ENCODE measurements at regions not wholly inside any gene's neighbourhood (a gene's known extent, or its start where the extent isn't known, plus 50 kb on each side); places are given as distances from the start of the nearest gene placed in this dataset.

- H3K27me3 ChIP-seq (ENCODE audit: insufficient read depth, low read length, poor library complexity): no peaks in the 10 kb centered on the region
- no peaks in the 10 kb centered on the region for H3K79me2 ChIP-seq (ENCODE audit: insufficient read depth, low read length)
- no peak overlapping the region for H3K4me3 ChIP-seq (ENCODE audit: low read depth in 1 of 2, low read length in 2 of 2)
- H3K36me3 ChIP-seq (ENCODE audit: insufficient read depth, low read length): no peaks in the 10 kb centered on the region
- no peak overlapping the region for H3K9ac ChIP-seq (ENCODE audit: low read depth, low read length)
- H4K20me1 ChIP-seq (ENCODE audit: insufficient read depth, low read length): no peaks in the 10 kb centered on the region
- H3K27ac ChIP-seq (ENCODE audit: low read length): no peak overlapping the region
- no peak overlapping the region for H2AFZ ChIP-seq (ENCODE audit: low read depth, low read length)
- no peak for ATAC-seq (ENCODE audit: insufficient read depth, low read depth)
- no peaks in the 10 kb centered on the region for H3K4me1 ChIP-seq (ENCODE audit: insufficient read depth, low read length)
- no peaks in the 10 kb centered on the region for H3K9me3 ChIP-seq (ENCODE audit: insufficient read depth, low read length, severe bottlenecking)
- no peak overlapping the region for H3K4me2 ChIP-seq (ENCODE audit: insufficient read depth, low read length)
- no peak for DNase-seq
- no peak for TF ChIP-seq CTCF (IDR thresholded peaks at IDR 0.05; ENCODE audit: borderline replicate concordance, extremely low read depth, low read length, poor library complexity, severe bottlenecking)
- TF ChIP-seq EZH2 (IDR thresholded peaks at IDR 0.05; ENCODE audit: borderline replicate concordance, low read depth, low read length, severe bottlenecking): no peak
These were observed 265.3 kb upstream of the SMIM30 start for GRCh38 chr7:113383638-113384037.

GRCh38 chr7:113379746-113380145 is 261.4 kb upstream of the SMIM30 start:
- Histone ChIP-seq H3K27me3 (ENCODE audit: insufficient read depth, low read length, poor library complexity) (no peaks in the 10 kb centered on the region), H4K20me1 (ENCODE audit: insufficient read depth, low read length) (no peaks in the 10 kb centered on the region), H3K9ac (ENCODE audit: low read depth, low read length) (no peak overlapping the region), H3K36me3 (ENCODE audit: insufficient read depth, low read length) (no peaks in the 10 kb centered on the region), H3K9me3 (ENCODE audit: insufficient read depth, low read length, severe bottlenecking) (no peaks in the 10 kb centered on the region), H3K4me2 (ENCODE audit: insufficient read depth, low read length) (no peak overlapping the region), H3K27ac (ENCODE audit: low read length) (no peak overlapping the region), H2AFZ (ENCODE audit: low read depth, low read length) (no peak overlapping the region), H3K4me3 (ENCODE audit: low read depth in 1 of 2, low read length in 2 of 2) (no peak overlapping the region), H3K4me1 (ENCODE audit: insufficient read depth, low read length) (no peaks in the 10 kb centered on the region), H3K79me2 (ENCODE audit: insufficient read depth, low read length) (no peaks in the 10 kb centered on the region)
- ATAC-seq (ENCODE audit: insufficient read depth, low read depth) (no peak), DNase-seq (no peak)
- no peak for TF ChIP-seq EZH2 (IDR thresholded peaks at IDR 0.05; ENCODE audit: borderline replicate concordance, low read depth, low read length, severe bottlenecking)
- TF ChIP-seq CTCF (IDR thresholded peaks at IDR 0.05; ENCODE audit: borderline replicate concordance, extremely low read depth, low read length, poor library complexity, severe bottlenecking): no peak

DNA sequence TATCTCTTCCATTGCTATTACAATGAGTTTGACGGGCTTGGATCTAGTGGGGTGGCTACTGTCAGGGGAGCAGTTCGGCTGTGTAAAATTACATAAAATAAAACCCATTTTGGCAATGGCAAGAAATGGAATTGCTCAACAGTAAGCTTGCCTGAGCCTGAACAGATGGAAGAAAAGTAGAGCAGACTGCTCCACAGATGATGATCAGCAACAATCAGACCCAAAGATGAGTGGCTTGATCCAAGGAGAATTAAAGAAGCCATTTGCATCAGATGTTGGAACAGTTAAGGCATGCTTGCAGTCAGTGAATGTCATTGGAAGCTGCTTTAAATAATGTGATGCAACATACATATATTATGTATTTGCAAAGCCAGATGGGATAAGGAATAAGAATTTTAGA is 256.6 kb upstream of the SMIM30 start:
- no peaks in the 10 kb centered on the region for H4K20me1 ChIP-seq (ENCODE audit: insufficient read depth, low read length)
- H3K79me2 ChIP-seq (ENCODE audit: insufficient read depth, low read length): no peaks in the 10 kb centered on the region
- no peaks in the 10 kb centered on the region for H3K9me3 ChIP-seq (ENCODE audit: insufficient read depth, low read length, severe bottlenecking)
- no peaks in the 10 kb centered on the region for H3K4me1 ChIP-seq (ENCODE audit: insufficient read depth, low read length)
- no peak overlapping the region for H3K4me3 ChIP-seq (ENCODE audit: low read depth in 1 of 2, low read length in 2 of 2)
- H3K27me3 ChIP-seq (ENCODE audit: insufficient read depth, low read length, poor library complexity): no peaks in the 10 kb centered on the region
- no peak for DNase-seq
- H3K36me3 ChIP-seq (ENCODE audit: insufficient read depth, low read length): no peaks in the 10 kb centered on the region
- no peak overlapping the region for H3K9ac ChIP-seq (ENCODE audit: low read depth, low read length)
- no peak overlapping the region for H2AFZ ChIP-seq (ENCODE audit: low read depth, low read length)
- no peak overlapping the region for H3K27ac ChIP-seq (ENCODE audit: low read length)
- no peak for ATAC-seq (ENCODE audit: insufficient read depth, low read depth)
- TF ChIP-seq EZH2 (IDR thresholded peaks at IDR 0.05; ENCODE audit: borderline replicate concordance, low read depth, low read length, severe bottlenecking) (no peak), CTCF (IDR thresholded peaks at IDR 0.05; ENCODE audit: borderline replicate concordance, extremely low read depth, low read length, poor library complexity, severe bottlenecking) (no peak)
- no peak overlapping the region for H3K4me2 ChIP-seq (ENCODE audit: insufficient read depth, low read length)

- ATAC-seq (ENCODE audit: insufficient read depth, low read depth) (no peak), DNase-seq (no peak)
- H2AFZ ChIP-seq (ENCODE audit: low read depth, low read length): no peak overlapping the region
- no peaks in the 10 kb centered on the region for H3K79me2 ChIP-seq (ENCODE audit: insufficient read depth, low read length)
- no peak overlapping the region for H3K4me3 ChIP-seq (ENCODE audit: low read depth in 1 of 2, low read length in 2 of 2)
- no peaks in the 10 kb centered on the region for H3K27me3 ChIP-seq (ENCODE audit: insufficient read depth, low read length, poor library complexity)
- no peaks in the 10 kb centered on the region for H4K20me1 ChIP-seq (ENCODE audit: insufficient read depth, low read length)
- no peak overlapping the region for H3K4me2 ChIP-seq (ENCODE audit: insufficient read depth, low read length)
- no peaks in the 10 kb centered on the region for H3K9me3 ChIP-seq (ENCODE audit: insufficient read depth, low read length, severe bottlenecking)
- no peaks in the 10 kb centered on the region for H3K4me1 ChIP-seq (ENCODE audit: insufficient read depth, low read length)
- no peaks in the 10 kb centered on the region for H3K36me3 ChIP-seq (ENCODE audit: insufficient read depth, low read length)
- H3K27ac ChIP-seq (ENCODE audit: low read length): no peak overlapping the region
- no peak overlapping the region for H3K9ac ChIP-seq (ENCODE audit: low read depth, low read length)
- TF ChIP-seq CTCF (IDR thresholded peaks at IDR 0.05; ENCODE audit: borderline replicate concordance, extremely low read depth, low read length, poor library complexity, severe bottlenecking) (no peak), EZH2 (IDR thresholded peaks at IDR 0.05; ENCODE audit: borderline replicate concordance, low read depth, low read length, severe bottlenecking) (no peak)
These were observed 255.5 kb upstream of the SMIM30 start for GRCh38 chr7:113373863-113374262.

Data from DND-41 (cell line).